ENCODE measurements at regions not wholly inside any gene's neighbourhood (a gene's known extent, or its start where the extent isn't known, plus 50 kb on each side); places are given as distances from the start of the nearest gene placed in this dataset.

GRCh38 chr4:108297605-108298004, 128.9 kb upstream of the LEF1 start:
- H3K36me3 ChIP-seq (replicated peaks; ENCODE audit: insufficient read depth, low read depth) = no peaks in the 10 kb centered on the region
- TF ChIP-seq EZH2phosphoT487 (IDR thresholded peaks at IDR 0.05; ENCODE audit: low read depth, severe bottlenecking, unreplicated experiment) = no peak
- TF ChIP-seq CTCF (IDR thresholded peaks at IDR 0.05; ENCODE audit: poor library complexity) = no peak
- TF ChIP-seq EZH2 (IDR thresholded peaks at IDR 0.05; ENCODE audit: borderline replicate concordance) = no peak
- H3K4me2 ChIP-seq = no peak overlapping the region
- no peaks in the 10 kb centered on the region for H4K20me1 ChIP-seq (ENCODE audit: insufficient read depth, poor library complexity, severe bottlenecking)
- H3K4me3 ChIP-seq = no peak overlapping the region
- no peaks in the 10 kb centered on the region for H3K27me3 ChIP-seq
- H3K27ac ChIP-seq = no peak overlapping the region
- H3K79me2 ChIP-seq = no peaks in the 10 kb centered on the region
- H3K9me3 ChIP-seq (ENCODE audit: low read depth) = no peaks in the 10 kb centered on the region
- H3K4me1 ChIP-seq (ENCODE audit: insufficient read depth) = no peaks in the 10 kb centered on the region
- DNase-seq (ENCODE audit: low spot score) = no peak
- H2AFZ ChIP-seq = no peak overlapping the region
- H3K9me2 ChIP-seq (replicated peaks; ENCODE audit: insufficient read depth) = no peaks in the 10 kb centered on the region
- WGBS (ENCODE audit: low lambda C conversion rate, missing lambda C conversion rate) = 93% methylated on average over 2 of the region's 2 CpGs

- no peaks in the 10 kb centered on the region for H3K36me3 ChIP-seq (replicated peaks; ENCODE audit: insufficient read depth, low read depth)
- no peaks in the 10 kb centered on the region for H4K20me1 ChIP-seq (ENCODE audit: insufficient read depth, poor library complexity, severe bottlenecking)
- H3K27ac ChIP-seq = no peak overlapping the region
- H3K79me2 ChIP-seq = no peaks in the 10 kb centered on the region
- H3K4me1 ChIP-seq (ENCODE audit: insufficient read depth) = no peaks in the 10 kb centered on the region
- H3K9me2 ChIP-seq (replicated peaks; ENCODE audit: insufficient read depth) = no peaks in the 10 kb centered on the region
- H2AFZ ChIP-seq = no peak overlapping the region
- DNase-seq (ENCODE audit: low spot score) = no peak
- no peak overlapping the region for H3K4me3 ChIP-seq
- no peaks in the 10 kb centered on the region for H3K27me3 ChIP-seq
- H3K4me2 ChIP-seq = no peak overlapping the region
- no peak for TF ChIP-seq CTCF (IDR thresholded peaks at IDR 0.05; ENCODE audit: poor library complexity)
- no peak for TF ChIP-seq EZH2 (IDR thresholded peaks at IDR 0.05; ENCODE audit: borderline replicate concordance)
- no peak for TF ChIP-seq EZH2phosphoT487 (IDR thresholded peaks at IDR 0.05; ENCODE audit: low read depth, severe bottlenecking, unreplicated experiment)
- no peaks in the 10 kb centered on the region for H3K9me3 ChIP-seq (ENCODE audit: low read depth)
These were observed 123.5 kb upstream of the LEF1 start for GRCh38 chr4:108292229-108292628.

GRCh38 chr4:108291137-108291536, 122.4 kb upstream of the LEF1 start:
- WGBS (ENCODE audit: low lambda C conversion rate, missing lambda C conversion rate) = 91% methylated on average over 2 of the region's 2 CpGs
- no peaks in the 10 kb centered on the region for H3K4me1 ChIP-seq (ENCODE audit: insufficient read depth)

More at GRCh38 chr4:108291137-108291536, 122.4 kb upstream of the LEF1 start:
- H4K20me1 ChIP-seq (ENCODE audit: insufficient read depth, poor library complexity, severe bottlenecking) = no peaks in the 10 kb centered on the region
- no peaks in the 10 kb centered on the region for H3K36me3 ChIP-seq (replicated peaks; ENCODE audit: insufficient read depth, low read depth)
- no peak overlapping the region for H3K4me3 ChIP-seq
- H3K27ac ChIP-seq = no peak overlapping the region
- H3K9me2 ChIP-seq (replicated peaks; ENCODE audit: insufficient read depth) = no peaks in the 10 kb centered on the region
- H3K9me3 ChIP-seq (ENCODE audit: low read depth) = no peaks in the 10 kb centered on the region
- H3K4me2 ChIP-seq = no peak overlapping the region
- no peak overlapping the region for H2AFZ ChIP-seq
- H3K79me2 ChIP-seq = no peaks in the 10 kb centered on the region
- no peaks in the 10 kb centered on the region for H3K27me3 ChIP-seq
- DNase-seq (ENCODE audit: low spot score) = no peak
- TF ChIP-seq EZH2 (IDR thresholded peaks at IDR 0.05; ENCODE audit: borderline replicate concordance) = no peak
- TF ChIP-seq EZH2phosphoT487 (IDR thresholded peaks at IDR 0.05; ENCODE audit: low read depth, severe bottlenecking, unreplicated experiment) = no peak
- no peak for TF ChIP-seq CTCF (IDR thresholded peaks at IDR 0.05; ENCODE audit: poor library complexity)
